Right atrium auricular region (tissue), 2 donors: ENCODE measurements at regions not wholly inside any gene's neighbourhood (a gene's known extent, or its start where the extent isn't known, plus 50 kb on each side); places are given as distances from the start of the nearest gene placed in this dataset.
"Not testable (repeated sequence)": the region's sequence is repeated elsewhere in the genome, so short reads cannot be mapped to it uniquely, and the experiment has no call there.

Experiments used
- DNase-seq: peaks from one replicate; pipeline ENCODE4 v3.0.0-alpha.2; 2019; ENCODE audit warnings: low spot score
- H3K27ac ChIP-seq, 2 donors: fragments of 200-600 bp; sonication (generic); 1 replicate in 1 of 2; 2 replicates in 1 of 2; pipeline ENCODE4 v1.5.1; 2016 to 2019
- H3K27me3 ChIP-seq, 2 donors: fragments of 200-600 bp; sonication (generic); one replicate each; pipeline versions ENCODE4 v1.5.1 to v1.6.0; 2017 to 2019
- H3K36me3 ChIP-seq: fragments of 200-600 bp; sonication (generic); one replicate; pipeline ENCODE4 v1.5.1; 2016
- H3K4me1 ChIP-seq, 2 donors: fragments of 200-600 bp; sonication (generic); one replicate each; pipeline versions ENCODE4 v1.5.1 to v1.6.0; 2017 to 2019
- H3K4me3 ChIP-seq, 2 donors: fragments of 200-600 bp; sonication (generic); 1 replicate in 1 of 2; 2 replicates in 1 of 2; pipeline ENCODE4 v1.5.1; 2017 to 2019; ENCODE audit warnings: mild to moderate bottlenecking in 1 of 2, moderate library complexity in 1 of 2
- H3K9me3 ChIP-seq, 2 donors: fragments of 200-600 bp; sonication (generic); one replicate each; pipeline ENCODE4 v1.5.1; 2019
- CTCF ChIP-seq, 2 donors: fragments of 200-600 bp; sonication (generic); IDR thresholded peaks; one replicate each; pipeline ENCODE4 v1.5.1; 2019; ENCODE audit warnings: antibody characterized with exemption in 2 of 2

DNA sequence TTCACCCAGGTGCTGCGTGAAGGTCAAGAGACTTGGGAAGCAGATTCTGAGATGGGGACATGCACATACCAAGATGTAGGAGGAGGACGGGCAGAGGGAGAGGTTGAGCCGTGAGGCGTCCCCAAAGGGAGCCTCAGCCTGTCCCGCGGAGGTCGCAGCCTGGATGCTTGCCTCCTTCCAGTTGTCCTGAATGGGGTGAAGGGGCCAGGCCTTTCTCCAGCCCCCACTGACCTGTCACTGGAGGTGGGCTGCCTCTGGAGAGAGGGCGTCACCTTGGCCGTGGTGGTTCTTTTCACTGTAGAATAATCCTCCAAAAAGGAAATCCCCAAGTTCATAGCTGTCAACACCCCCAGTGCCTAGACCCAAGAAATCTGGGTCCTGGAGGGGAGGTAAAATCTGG, 283.0 kb upstream of the VSTM2A start:
- no peak for TF ChIP-seq CTCF (IDR thresholded peaks at IDR 0.05)
- H3K4me1 ChIP-seq = no peaks in the 10 kb centered on the region
- H3K4me3 ChIP-seq = no peak overlapping the region
- H3K27me3 ChIP-seq = no peaks in the 10 kb centered on the region
- no peak for DNase-seq
- H3K27ac ChIP-seq = no peak overlapping the region
- H3K9me3 ChIP-seq = no peaks in the 10 kb centered on the region
- no peaks in the 10 kb centered on the region for H3K36me3 ChIP-seq

- no peak for DNase-seq
- no peaks in the 10 kb centered on the region for H3K4me1 ChIP-seq
- no peak overlapping the region for H3K4me3 ChIP-seq
- no peak overlapping the region for H3K27ac ChIP-seq
- no peak for TF ChIP-seq CTCF (IDR thresholded peaks at IDR 0.05)
- H3K27me3 ChIP-seq = no peaks in the 10 kb centered on the region
- H3K36me3 ChIP-seq = no peaks in the 10 kb centered on the region
- no peaks in the 10 kb centered on the region for H3K9me3 ChIP-seq
These were observed 281.2 kb upstream of the VSTM2A start for GRCh38 chr7:54260941-54261371.

DNA sequence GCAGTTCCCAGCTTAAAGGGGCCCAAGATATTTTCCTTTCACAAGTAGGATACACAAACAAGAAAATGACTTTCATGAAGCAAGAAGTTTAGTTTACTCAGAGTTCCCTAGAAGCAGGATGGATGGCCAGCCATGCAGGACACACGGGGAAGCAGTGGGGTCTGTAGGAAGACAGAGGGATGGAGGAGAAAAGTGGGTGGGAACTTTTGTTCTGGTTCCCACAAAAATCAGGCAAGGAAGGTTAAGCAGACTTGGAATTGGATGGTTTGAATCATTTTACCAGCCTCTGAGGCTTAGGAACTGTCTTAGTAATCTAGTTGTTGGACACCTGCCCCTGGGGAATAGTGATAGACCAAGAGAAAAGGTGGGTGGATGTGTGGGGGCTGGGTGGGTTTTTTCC, 263.3 kb upstream of the VSTM2A start:
- Histone ChIP-seq H3K36me3 (no peaks in the 10 kb centered on the region), H3K4me1 (no peaks in the 10 kb centered on the region), H3K4me3 (no peak overlapping the region), H3K27me3 (no peaks in the 10 kb centered on the region), H3K9me3 (peaks cover 0 to 10% of the 10 kb centered on the region in 2 donors), H3K27ac (no peak overlapping the region)
- DNase-seq = no peak
- no peak for TF ChIP-seq CTCF (IDR thresholded peaks at IDR 0.05)

GRCh38 chr7:54292171-54292925, 249.8 kb upstream of the VSTM2A start:
- Histone ChIP-seq H3K4me3 (no peak overlapping the region), H3K4me1 (no peaks in the 10 kb centered on the region), H3K9me3 (peaks cover 0 to 14% of the 10 kb centered on the region in 2 donors), H3K27me3 (no peaks in the 10 kb centered on the region), H3K36me3 (no peaks in the 10 kb centered on the region), H3K27ac (no peak overlapping the region)
- DNase-seq = no peak
- no peak for TF ChIP-seq CTCF (IDR thresholded peaks at IDR 0.05)

GRCh38 chr7:54299426-54299825, 242.7 kb upstream of the VSTM2A start:
- no peak overlapping the region for H3K27ac ChIP-seq
- no peak for TF ChIP-seq CTCF (IDR thresholded peaks at IDR 0.05)
- H3K4me1 ChIP-seq = no peaks in the 10 kb centered on the region
- H3K9me3 ChIP-seq = no peaks in the 10 kb centered on the region
- H3K4me3 ChIP-seq = no peak overlapping the region
- DNase-seq = no peak
- no peaks in the 10 kb centered on the region for H3K36me3 ChIP-seq
- no peaks in the 10 kb centered on the region for H3K27me3 ChIP-seq

DNA sequence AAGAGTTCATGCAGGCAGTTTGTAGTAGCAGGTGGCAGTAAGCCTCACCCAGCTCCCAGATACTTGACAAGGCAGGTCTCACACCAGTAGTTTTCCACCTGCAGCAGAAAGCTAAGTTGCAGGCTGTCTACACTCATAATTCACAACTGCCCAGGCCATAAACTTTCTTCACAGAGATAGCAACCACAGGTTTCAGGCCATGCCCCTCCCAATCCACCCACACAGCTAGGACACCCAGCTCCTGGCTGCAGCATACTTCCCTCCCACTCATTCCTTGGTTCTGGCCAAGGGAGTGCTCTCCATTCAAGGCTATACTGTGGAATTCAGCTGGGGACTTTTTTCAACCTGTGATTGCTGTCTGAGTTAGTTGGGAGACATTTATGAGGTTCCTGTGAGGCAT, 226.2 kb upstream of the VSTM2A start:
- H3K9me3 ChIP-seq, DNase-seq, H3K27ac ChIP-seq, H3K4me1 ChIP-seq, H3K36me3 ChIP-seq, H3K4me3 ChIP-seq, H3K27me3 ChIP-seq: not testable (repeated sequence)
